C4-2B (cell line): ENCODE measurements at regions not wholly inside any gene's neighbourhood (a gene's known extent, or its start where the extent isn't known, plus 50 kb on each side); places are given as distances from the start of the nearest gene placed in this dataset.

Experiments used
- ZFX ChIP-seq: fragments of 450-650 bp; IDR thresholded peaks from 2 replicates; pipeline ENCODE4 v1.6.1; 2017
- TF ChIP-seq, protein P1 (sequence below): fragments of 450-650 bp; conservative IDR thresholded peaks from 2 replicates; pipeline ENCODE4 v1.5.1; 2017; ENCODE audit warnings: mild to moderate bottlenecking

- TF ChIP-seq, protein P1, sequence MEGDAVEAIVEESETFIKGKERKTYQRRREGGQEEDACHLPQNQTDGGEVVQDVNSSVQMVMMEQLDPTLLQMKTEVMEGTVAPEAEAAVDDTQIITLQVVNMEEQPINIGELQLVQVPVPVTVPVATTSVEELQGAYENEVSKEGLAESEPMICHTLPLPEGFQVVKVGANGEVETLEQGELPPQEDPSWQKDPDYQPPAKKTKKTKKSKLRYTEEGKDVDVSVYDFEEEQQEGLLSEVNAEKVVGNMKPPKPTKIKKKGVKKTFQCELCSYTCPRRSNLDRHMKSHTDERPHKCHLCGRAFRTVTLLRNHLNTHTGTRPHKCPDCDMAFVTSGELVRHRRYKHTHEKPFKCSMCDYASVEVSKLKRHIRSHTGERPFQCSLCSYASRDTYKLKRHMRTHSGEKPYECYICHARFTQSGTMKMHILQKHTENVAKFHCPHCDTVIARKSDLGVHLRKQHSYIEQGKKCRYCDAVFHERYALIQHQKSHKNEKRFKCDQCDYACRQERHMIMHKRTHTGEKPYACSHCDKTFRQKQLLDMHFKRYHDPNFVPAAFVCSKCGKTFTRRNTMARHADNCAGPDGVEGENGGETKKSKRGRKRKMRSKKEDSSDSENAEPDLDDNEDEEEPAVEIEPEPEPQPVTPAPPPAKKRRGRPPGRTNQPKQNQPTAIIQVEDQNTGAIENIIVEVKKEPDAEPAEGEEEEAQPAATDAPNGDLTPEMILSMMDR, result no peak
- no peak for TF ChIP-seq ZFX
These were observed 252.7 kb downstream of the NEBL start for GRCh38 chr10:20644421-20644820.
